ENCODE measurements at regions not wholly inside any gene's neighbourhood (a gene's known extent, or its start where the extent isn't known, plus 50 kb on each side); places are given as distances from the start of the nearest gene placed in this dataset.

GRCh38 chr13:78087966-78088678 is 169.5 kb upstream of the EDNRB start:
- DNase-seq: no peak
- no peak for TF ChIP-seq CTCF (IDR thresholded peaks at IDR 0.05)
- H3K27ac Mint-ChIP-seq: no peak overlapping the region
- no peak overlapping the region for H3K4me3 Mint-ChIP-seq
- H3K27me3 Mint-ChIP-seq (ENCODE audit: low read depth, poor library complexity): no peaks in the 10 kb centered on the region
- no peaks in the 10 kb centered on the region for H3K36me3 Mint-ChIP-seq (ENCODE audit: low read depth)
- no peaks in the 10 kb centered on the region for H3K4me1 Mint-ChIP-seq
- peaks cover 4% of the 10 kb centered on the region for H3K9me3 Mint-ChIP-seq

- no peak for DNase-seq
- peaks cover 28% of the 10 kb centered on the region for H3K9me3 Mint-ChIP-seq
Measured at GRCh38 chr13:78085434-78086225, 167.0 kb upstream of the EDNRB start.

GRCh38 chr13:78084401-78084800 is 165.8 kb upstream of the EDNRB start:
- H3K4me1 Mint-ChIP-seq: no peaks in the 10 kb centered on the region
- no peak for DNase-seq
- peaks cover 33% of the 10 kb centered on the region for H3K9me3 Mint-ChIP-seq
- H3K27me3 Mint-ChIP-seq (ENCODE audit: low read depth, poor library complexity): no peaks in the 10 kb centered on the region
- H3K4me3 Mint-ChIP-seq: no peak overlapping the region
- no peak for TF ChIP-seq CTCF (IDR thresholded peaks at IDR 0.05)
- H3K27ac Mint-ChIP-seq: no peak overlapping the region
- no peaks in the 10 kb centered on the region for H3K36me3 Mint-ChIP-seq (ENCODE audit: low read depth)

More at GRCh38 chr13:78085434-78086225, 167.0 kb upstream of the EDNRB start:
- H3K4me3 Mint-ChIP-seq: no peak overlapping the region
- no peaks in the 10 kb centered on the region for H3K4me1 Mint-ChIP-seq
- H3K36me3 Mint-ChIP-seq (ENCODE audit: low read depth): no peaks in the 10 kb centered on the region
- H3K27me3 Mint-ChIP-seq (ENCODE audit: low read depth, poor library complexity): no peaks in the 10 kb centered on the region
- H3K27ac Mint-ChIP-seq: no peak overlapping the region
- TF ChIP-seq CTCF (IDR thresholded peaks at IDR 0.05): no peak

DNA sequence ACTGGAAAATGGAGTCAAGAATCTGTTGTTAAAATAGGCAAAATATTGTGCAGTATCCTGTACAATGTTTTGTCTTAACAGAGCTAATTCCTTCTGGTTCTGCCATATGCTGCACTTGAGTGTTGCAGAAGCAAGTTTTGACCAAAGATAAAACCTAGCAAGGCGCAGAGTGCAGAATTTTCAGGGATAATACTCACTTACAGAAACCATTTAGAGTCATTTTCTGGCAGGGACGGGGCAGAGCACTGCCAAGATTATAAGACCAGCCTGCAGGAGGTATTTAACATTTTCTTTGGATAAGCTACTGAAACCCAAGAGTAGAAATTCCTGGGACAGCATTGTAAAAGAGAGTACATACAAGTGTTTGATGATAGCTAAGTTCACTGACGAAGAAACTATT is 159.5 kb upstream of the EDNRB start:
- Mint-ChIP-seq H3K4me3 (no peak overlapping the region), H3K27me3 (ENCODE audit: low read depth, poor library complexity) (peaks cover 5% of the 10 kb centered on the region), H3K36me3 (ENCODE audit: low read depth) (no peaks in the 10 kb centered on the region), H3K27ac (no peak overlapping the region), H3K9me3 (peaks cover 29% of the 10 kb centered on the region), H3K4me1 (no peaks in the 10 kb centered on the region)
- no peak for DNase-seq
- TF ChIP-seq CTCF (IDR thresholded peaks at IDR 0.05): no peak

DNA sequence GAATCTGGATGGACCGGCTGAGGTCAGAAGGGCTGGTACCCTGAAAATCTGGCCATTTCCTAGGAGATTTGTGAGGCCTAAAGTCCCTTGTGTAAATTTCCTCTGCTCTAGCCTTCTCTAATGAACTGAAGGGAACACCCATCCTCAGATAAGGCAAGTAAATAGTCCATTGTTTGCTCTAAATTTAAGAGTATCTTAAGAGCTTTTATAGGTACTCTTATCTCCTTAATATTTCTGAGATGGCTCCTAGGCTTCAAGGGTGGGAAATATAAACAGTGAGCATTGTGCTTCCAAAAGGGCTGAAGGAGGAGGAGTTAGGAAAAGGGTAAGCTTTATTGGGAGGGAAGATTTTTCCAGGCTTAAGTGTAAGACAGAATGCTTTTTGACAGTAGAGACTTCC is 148.7 kb upstream of the EDNRB start:
- no peaks in the 10 kb centered on the region for H3K9me3 Mint-ChIP-seq

More for the DNA sequence above, 148.7 kb upstream of the EDNRB start:
- TF ChIP-seq CTCF (IDR thresholded peaks at IDR 0.05): no peak
- DNase-seq: no peak
- Mint-ChIP-seq H3K4me3 (no peak overlapping the region), H3K36me3 (ENCODE audit: low read depth) (no peaks in the 10 kb centered on the region), H3K4me1 (no peaks in the 10 kb centered on the region), H3K27me3 (ENCODE audit: low read depth, poor library complexity) (no peaks in the 10 kb centered on the region), H3K27ac (no peak overlapping the region)
